ENCODE measurements at regions not wholly inside any gene's neighbourhood (a gene's known extent, or its start where the extent isn't known, plus 50 kb on each side); places are given as distances from the start of the nearest gene placed in this dataset.

DNA sequence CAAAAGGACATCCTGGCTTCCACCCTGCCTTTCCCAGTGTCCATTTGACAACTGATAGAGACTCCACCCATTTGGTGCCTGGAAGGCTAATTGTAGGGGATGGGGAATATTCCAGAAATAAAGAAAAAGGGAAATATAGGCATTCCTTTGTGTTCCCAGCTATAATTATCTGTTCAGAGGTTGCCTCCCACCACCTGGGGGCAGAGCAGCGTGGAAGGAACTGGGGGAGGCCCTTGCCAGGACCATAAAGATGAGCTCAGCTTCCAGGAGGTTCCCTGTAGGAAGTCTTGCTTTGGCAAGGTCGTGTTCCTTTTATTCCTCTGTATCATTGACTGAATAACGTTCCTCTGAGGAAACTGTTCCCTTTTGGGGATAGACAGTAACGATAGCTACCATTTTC, 214.7 kb downstream of the TFAP2C start:
- Mint-ChIP-seq H3K27ac (ENCODE audit: unreplicated experiment) (no peak overlapping the region), H3K9me3 (ENCODE audit: unreplicated experiment) (no peaks in the 10 kb centered on the region)

DNA sequence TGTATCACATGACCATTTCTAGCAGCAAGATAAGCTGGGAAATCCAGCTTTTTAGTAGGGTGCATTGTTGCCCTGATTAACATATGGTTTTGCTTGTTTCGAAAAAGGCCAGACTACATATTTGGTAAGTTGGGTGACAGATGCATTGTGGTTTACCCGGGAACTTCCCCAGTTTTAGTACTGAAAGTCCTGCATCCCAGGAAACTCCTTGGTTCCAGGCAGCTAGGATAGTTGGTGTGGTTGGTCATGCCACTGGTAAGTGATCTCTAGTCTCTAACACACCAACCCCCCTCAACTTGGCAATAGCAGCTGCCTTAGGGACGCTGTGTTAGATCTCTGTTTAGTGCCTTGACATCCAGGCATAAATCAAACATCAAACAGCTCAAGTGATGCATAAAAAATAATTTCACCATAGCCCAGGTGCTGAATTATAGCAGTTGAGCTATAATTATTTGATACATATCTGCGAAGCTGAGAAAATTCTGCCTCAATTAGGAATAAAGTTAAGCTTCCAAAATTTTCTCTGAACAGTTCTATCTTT, 216.5 kb downstream of the TFAP2C start:
- no peak overlapping the region for H3K27ac Mint-ChIP-seq (ENCODE audit: unreplicated experiment)
- no peak for DNase-seq (ENCODE audit: low spot score)
- H3K36me3 Mint-ChIP-seq (ENCODE audit: low read depth, unreplicated experiment): no peaks in the 10 kb centered on the region
- H3K27me3 Mint-ChIP-seq (ENCODE audit: unreplicated experiment): no peaks in the 10 kb centered on the region
- no peaks in the 10 kb centered on the region for H3K9me3 Mint-ChIP-seq (ENCODE audit: unreplicated experiment)
- peaks cover 8% of the 10 kb centered on the region for H3K4me1 Mint-ChIP-seq (ENCODE audit: unreplicated experiment)
- no peak overlapping the region for H3K4me3 Mint-ChIP-seq (ENCODE audit: unreplicated experiment)
- TF ChIP-seq, protein P1, sequence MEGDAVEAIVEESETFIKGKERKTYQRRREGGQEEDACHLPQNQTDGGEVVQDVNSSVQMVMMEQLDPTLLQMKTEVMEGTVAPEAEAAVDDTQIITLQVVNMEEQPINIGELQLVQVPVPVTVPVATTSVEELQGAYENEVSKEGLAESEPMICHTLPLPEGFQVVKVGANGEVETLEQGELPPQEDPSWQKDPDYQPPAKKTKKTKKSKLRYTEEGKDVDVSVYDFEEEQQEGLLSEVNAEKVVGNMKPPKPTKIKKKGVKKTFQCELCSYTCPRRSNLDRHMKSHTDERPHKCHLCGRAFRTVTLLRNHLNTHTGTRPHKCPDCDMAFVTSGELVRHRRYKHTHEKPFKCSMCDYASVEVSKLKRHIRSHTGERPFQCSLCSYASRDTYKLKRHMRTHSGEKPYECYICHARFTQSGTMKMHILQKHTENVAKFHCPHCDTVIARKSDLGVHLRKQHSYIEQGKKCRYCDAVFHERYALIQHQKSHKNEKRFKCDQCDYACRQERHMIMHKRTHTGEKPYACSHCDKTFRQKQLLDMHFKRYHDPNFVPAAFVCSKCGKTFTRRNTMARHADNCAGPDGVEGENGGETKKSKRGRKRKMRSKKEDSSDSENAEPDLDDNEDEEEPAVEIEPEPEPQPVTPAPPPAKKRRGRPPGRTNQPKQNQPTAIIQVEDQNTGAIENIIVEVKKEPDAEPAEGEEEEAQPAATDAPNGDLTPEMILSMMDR (IDR thresholded peaks at IDR 0.05; ENCODE audit: unreplicated experiment): no peak

More for the DNA sequence above, 214.7 kb downstream of the TFAP2C start:
- Mint-ChIP-seq H3K4me1 (ENCODE audit: unreplicated experiment) (peaks cover 8% of the 10 kb centered on the region), H3K4me3 (ENCODE audit: unreplicated experiment) (no peak overlapping the region), H3K27me3 (ENCODE audit: unreplicated experiment) (peaks cover 2% of the 10 kb centered on the region), H3K36me3 (ENCODE audit: low read depth, unreplicated experiment) (no peaks in the 10 kb centered on the region)
- TF ChIP-seq, protein P1 (IDR thresholded peaks at IDR 0.05; ENCODE audit: unreplicated experiment): no peak
- DNase-seq (ENCODE audit: low spot score): no peak

DNA sequence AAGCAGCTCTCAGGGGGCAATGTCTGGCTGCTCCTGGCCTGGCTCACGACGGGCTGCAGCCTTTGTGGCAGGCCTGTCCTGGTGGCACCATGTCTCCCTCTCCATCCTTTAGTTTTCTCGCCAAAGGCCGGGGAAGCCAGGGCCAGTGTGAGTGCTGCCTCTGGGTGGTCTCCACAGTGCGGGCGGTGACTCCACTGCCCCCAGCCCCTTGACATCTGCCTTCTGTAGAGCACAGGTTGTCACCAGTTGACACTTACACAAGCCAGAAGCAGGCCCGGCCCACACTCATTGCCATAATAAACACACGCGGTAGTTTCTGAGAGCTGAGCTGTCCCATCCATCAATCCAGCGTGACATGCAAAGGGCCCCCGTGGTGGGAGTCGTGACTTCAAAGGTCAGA, 219.5 kb downstream of the TFAP2C start:
- peaks cover 8% of the 10 kb centered on the region for H3K4me1 Mint-ChIP-seq (ENCODE audit: unreplicated experiment)
- H3K27ac Mint-ChIP-seq (ENCODE audit: unreplicated experiment): no peak overlapping the region
- no peaks in the 10 kb centered on the region for H3K36me3 Mint-ChIP-seq (ENCODE audit: low read depth, unreplicated experiment)
- no peaks in the 10 kb centered on the region for H3K27me3 Mint-ChIP-seq (ENCODE audit: unreplicated experiment)
- TF ChIP-seq, protein P1 (IDR thresholded peaks at IDR 0.05; ENCODE audit: unreplicated experiment): no peak
- DNase-seq (ENCODE audit: low spot score): no peak
- no peaks in the 10 kb centered on the region for H3K9me3 Mint-ChIP-seq (ENCODE audit: unreplicated experiment)
- no peak overlapping the region for H3K4me3 Mint-ChIP-seq (ENCODE audit: unreplicated experiment)

DNA sequence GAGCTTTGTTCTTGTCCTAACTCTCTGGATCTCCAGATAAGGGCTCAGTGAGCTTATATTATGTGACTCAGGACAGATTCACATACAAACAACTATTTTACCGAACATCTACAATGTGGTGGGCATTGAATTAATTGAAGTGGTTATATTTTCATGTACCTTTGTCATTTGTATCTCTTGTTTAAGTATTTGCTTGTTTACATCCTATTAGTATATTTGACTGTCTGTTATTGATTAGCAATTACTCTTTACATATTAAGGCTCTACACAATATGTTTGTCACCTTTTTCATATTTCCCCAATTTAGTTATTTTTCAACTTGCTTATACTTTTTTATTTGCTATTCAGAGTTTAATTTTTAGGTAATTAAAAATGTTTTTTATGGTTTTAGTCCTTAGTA, 222.4 kb downstream of the TFAP2C start:
- Mint-ChIP-seq H3K36me3 (ENCODE audit: low read depth, unreplicated experiment) (no peaks in the 10 kb centered on the region), H3K27me3 (ENCODE audit: unreplicated experiment) (no peaks in the 10 kb centered on the region), H3K4me3 (ENCODE audit: unreplicated experiment) (no peak overlapping the region), H3K4me1 (ENCODE audit: unreplicated experiment) (no peaks in the 10 kb centered on the region), H3K9me3 (ENCODE audit: unreplicated experiment) (no peaks in the 10 kb centered on the region), H3K27ac (ENCODE audit: unreplicated experiment) (no peak overlapping the region)
- DNase-seq (ENCODE audit: low spot score): no peak
- TF ChIP-seq, protein P1 (IDR thresholded peaks at IDR 0.05; ENCODE audit: unreplicated experiment): no peak

DNA sequence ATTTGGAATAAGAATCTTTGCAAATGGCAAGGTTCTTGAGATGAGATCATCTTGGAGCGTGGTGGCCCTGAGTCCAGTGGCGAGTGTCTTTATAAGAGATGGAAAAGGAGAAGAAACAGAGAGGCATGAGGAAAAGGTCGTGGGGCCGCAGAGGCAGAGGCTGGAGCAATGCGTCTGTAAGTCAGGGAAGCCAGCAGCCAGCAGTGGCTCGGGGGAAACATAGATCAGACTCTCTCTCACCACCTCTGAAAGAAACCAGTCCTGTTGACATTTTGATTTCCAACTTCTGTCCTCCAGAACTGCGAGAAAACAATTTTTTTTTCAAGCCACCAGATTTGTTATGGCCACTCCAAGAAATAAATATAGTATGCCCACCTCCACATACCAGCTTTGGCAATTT, 226.6 kb downstream of the TFAP2C start:
- H3K9me3 Mint-ChIP-seq (ENCODE audit: unreplicated experiment): no peaks in the 10 kb centered on the region
- no peak for DNase-seq (ENCODE audit: low spot score)
- no peak overlapping the region for H3K4me3 Mint-ChIP-seq (ENCODE audit: unreplicated experiment)
- TF ChIP-seq, protein P1 (IDR thresholded peaks at IDR 0.05; ENCODE audit: unreplicated experiment): no peak
- H3K27me3 Mint-ChIP-seq (ENCODE audit: unreplicated experiment): no peaks in the 10 kb centered on the region
- no peaks in the 10 kb centered on the region for H3K36me3 Mint-ChIP-seq (ENCODE audit: low read depth, unreplicated experiment)
- no peak overlapping the region for H3K27ac Mint-ChIP-seq (ENCODE audit: unreplicated experiment)
- H3K4me1 Mint-ChIP-seq (ENCODE audit: unreplicated experiment): peaks cover 6% of the 10 kb centered on the region
